H54 (cell line): ENCODE measurements at regions not wholly inside any gene's neighbourhood (a gene's known extent, or its start where the extent isn't known, plus 50 kb on each side); places are given as distances from the start of the nearest gene placed in this dataset.
"Not testable (repeated sequence)": the region's sequence is repeated elsewhere in the genome, so short reads cannot be mapped to it uniquely, and the experiment has no call there.

Source experiments
- DNase-seq: peaks from one replicate; pipeline ENCODE4 v3.0.0; 2011; ENCODE audit warnings: low spot score, mixed read lengths; ENCODE audit not compliant: insufficient read length
- FAIRE-seq: peaks from 3 replicates; lab custom pipeline; 2011; peaks lifted over from hg19 to GRCh38; lab: Jason Lieb, UNC
- POLR2A ChIP-seq: IDR thresholded peaks from 2 replicates; pipeline ENCODE4 v1.6.1; 2011; ENCODE audit warnings: low read depth, mild to moderate bottlenecking, low read length

- no peak for TF ChIP-seq POLR2A
- no peak for DNase-seq
- no peak for FAIRE-seq
Observed at GRCh38 chr6:51024126-51024525, 205.5 kb downstream of the TFAP2B start.

DNA sequence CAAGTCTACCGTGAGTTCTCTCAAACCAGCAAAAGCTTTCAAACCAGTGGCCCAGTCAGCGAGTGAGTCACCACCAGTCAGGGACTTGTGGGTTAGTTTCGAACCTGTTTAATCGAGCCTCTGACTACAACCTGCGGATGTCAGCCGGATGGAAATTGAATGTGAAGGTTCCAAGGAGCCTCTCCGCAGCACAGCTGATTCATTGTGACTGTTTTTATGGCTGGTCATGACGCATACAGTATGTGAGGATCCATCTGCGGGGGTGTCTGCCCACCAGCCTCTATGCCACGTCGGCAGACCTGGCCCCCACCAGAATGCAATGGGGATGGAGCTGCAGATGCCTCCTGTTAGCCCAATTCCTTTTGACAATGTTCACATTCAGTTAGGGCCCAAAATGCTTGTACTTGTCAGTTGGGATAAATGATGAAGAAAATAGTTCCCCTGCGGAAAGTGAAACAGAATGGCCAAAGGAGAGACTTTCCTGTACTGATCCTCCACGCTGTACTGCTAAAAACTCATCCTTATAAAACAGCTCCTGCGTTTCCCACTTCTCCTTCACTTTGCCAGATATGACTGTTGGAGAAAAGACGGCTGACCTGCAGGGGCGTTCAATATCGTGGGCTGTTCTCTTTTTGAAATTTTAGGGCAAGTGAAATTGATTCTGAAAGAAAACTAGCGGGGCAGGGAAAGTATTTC is 206.6 kb downstream of the TFAP2B start:
- FAIRE-seq (peak; percentile 99), DNase-seq (peak; percentile 70)
- TF ChIP-seq POLR2A: peak; percentile 17; the same call in 1 of the 2 replicates

- TF ChIP-seq POLR2A: no peak
- DNase-seq (no peak), FAIRE-seq (no peak)
Observed at GRCh38 chr6:51027283-51028065, 208.8 kb downstream of the TFAP2B start.

GRCh38 chr6:51028276-51028675 is 209.6 kb downstream of the TFAP2B start:
- no peak for TF ChIP-seq POLR2A
- FAIRE-seq (peak; percentile 66), DNase-seq (peak; percentile 18)

- no peak for TF ChIP-seq POLR2A
- FAIRE-seq: no peak
Observed at GRCh38 chr6:51029561-51029960, 210.9 kb downstream of the TFAP2B start.

DNA sequence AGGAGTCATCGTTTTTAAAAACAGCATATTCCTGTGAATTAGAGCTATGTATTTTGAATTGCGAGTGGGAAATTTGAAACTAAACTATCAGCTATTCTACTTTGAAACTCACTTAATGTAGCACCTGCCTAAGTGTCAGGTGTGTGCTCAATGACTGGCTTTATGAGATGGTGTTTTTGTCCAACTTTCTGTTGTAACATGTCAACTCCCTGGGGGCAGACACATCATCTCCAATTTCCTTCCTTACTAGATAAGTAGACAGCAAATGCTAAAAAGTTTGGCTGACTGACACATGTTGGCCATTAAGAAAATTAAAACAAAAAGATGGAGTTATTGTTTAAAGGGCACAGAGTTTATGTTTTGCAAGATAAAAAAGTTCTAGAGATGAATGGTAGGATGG is 226.9 kb downstream of the TFAP2B start:
- FAIRE-seq (no peak), DNase-seq (no peak)
- no peak for TF ChIP-seq POLR2A

More at GRCh38 chr6:51029561-51029960, 210.9 kb downstream of the TFAP2B start:
- no peak for DNase-seq

GRCh38 chr6:51049288-51049982 is 230.8 kb downstream of the TFAP2B start:
- DNase-seq: no peak
- TF ChIP-seq POLR2A: no peak
- FAIRE-seq: no peak

GRCh38 chr6:51049983-51050877 is 231.6 kb downstream of the TFAP2B start:
- DNase-seq: no peak
- TF ChIP-seq POLR2A: no peak
- peak; percentile 81 for FAIRE-seq

- not testable (repeated sequence) for DNase-seq, FAIRE-seq
Observed at GRCh38 chr6:51052716-51053115, 234.0 kb downstream of the TFAP2B start.

DNA sequence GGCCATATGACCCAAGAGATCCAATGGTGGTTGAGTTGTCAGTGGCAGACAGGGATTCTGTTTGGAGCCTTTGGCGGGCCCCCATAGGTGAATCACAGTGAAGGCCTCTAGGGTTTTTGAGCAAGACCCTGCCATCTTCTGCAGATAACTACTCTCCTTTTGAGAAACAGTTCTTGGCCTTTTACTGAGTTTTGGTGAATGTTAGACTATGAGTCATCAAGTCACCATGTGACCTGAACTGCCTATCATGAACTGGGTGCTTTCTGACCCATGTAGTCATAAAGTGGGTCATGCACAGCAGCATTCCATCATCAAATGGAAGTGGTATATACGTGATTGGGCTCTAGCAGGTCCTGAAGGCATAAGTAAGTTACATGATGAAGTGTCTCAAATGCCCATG is 236.6 kb downstream of the TFAP2B start:
- DNase-seq, FAIRE-seq: not testable (repeated sequence)

DNA sequence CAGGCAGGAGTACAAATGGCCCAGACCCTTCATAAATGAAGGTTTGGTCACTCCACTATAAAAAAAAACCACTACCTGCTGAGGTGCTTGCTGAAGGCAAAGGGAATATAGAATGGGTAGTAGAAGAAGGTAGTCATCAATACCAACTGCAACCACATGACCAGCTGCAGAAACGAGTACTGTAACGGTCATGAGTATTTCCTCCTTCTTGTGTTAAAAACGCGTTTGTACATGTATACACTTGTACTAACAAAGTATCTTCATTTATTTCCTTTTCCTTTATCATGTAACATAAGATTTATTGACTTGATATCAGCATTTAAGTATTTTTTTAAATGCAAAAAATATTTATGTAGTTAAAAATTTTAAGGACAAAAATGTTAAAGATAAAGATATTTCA is 238.6 kb downstream of the TFAP2B start:
- FAIRE-seq (no peak), DNase-seq (no peak)
- no peak for TF ChIP-seq POLR2A

DNA sequence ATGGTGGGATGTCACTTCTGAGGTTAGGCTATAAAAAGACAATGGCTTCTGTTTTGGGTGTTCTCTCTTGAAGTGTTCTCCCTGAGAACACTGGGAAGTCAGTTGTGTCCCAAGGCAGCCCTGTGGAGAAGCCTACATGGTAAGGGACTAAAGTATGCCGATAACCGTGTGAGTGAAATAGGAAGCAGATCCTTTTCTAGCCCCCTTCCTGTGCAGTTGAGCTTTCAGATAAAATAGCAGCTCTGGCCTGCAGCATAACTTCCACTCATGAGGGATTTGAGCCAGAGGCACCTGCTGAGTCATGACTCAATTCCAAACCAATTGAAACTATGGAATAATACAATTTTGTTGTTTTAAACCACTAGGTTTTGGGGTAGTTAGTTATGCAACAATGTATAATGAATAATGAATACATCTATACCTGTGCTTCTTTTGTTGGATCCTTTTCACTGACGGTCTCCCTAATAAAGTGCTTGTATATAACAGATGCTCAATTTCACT is 241.6 kb downstream of the TFAP2B start:
- DNase-seq (no peak), FAIRE-seq (no peak)
- no peak for TF ChIP-seq POLR2A

GRCh38 chr6:51062166-51062722 is 243.6 kb downstream of the TFAP2B start:
- DNase-seq (no peak), FAIRE-seq (no peak)
- no peak for TF ChIP-seq POLR2A
